SK-N-SH treated with all-trans-retinoic acid at 6 μM for 48 hours (cell line): ENCODE measurements at regions not wholly inside any gene's neighbourhood (a gene's known extent, or its start where the extent isn't known, plus 50 kb on each side); places are given as distances from the start of the nearest gene placed in this dataset.

ENCODE experiments used
- ARNTL ChIP-seq: fragments of 450-650 bp; formaldehyde crosslinking; IDR thresholded peaks from 2 replicates; pipeline ENCODE4 v1.5.0; 2020; ENCODE audit warnings: low read depth, mild to moderate bottlenecking, moderate library complexity, borderline replicate concordance
- BACH2 ChIP-seq: fragments of 250-450 bp; sonication (Bioruptor Pico); IDR thresholded peaks from 2 replicates; pipeline ENCODE4 v1.9.0; 2021; ENCODE audit warnings: mild to moderate bottlenecking, borderline replicate concordance
- CREB5 ChIP-seq: fragments of 250-450 bp; sonication (Bioruptor Pico); IDR thresholded peaks from 2 replicates; pipeline ENCODE4 v1.5.1; 2020; ENCODE audit warnings: low read depth, mild to moderate bottlenecking, moderate library complexity
- ESRRG ChIP-seq: fragments of 250-450 bp; sonication (Bioruptor Pico); IDR thresholded peaks from 2 replicates; pipeline ENCODE4 v1.6.1; 2021; ENCODE audit warnings: mild to moderate bottlenecking
- GLIS3 ChIP-seq: fragments of 250-450 bp; sonication (Bioruptor Pico); IDR thresholded peaks from 2 replicates; pipeline ENCODE4 v1.5.0; 2020; ENCODE audit warnings: mild to moderate bottlenecking, moderate library complexity
- PPARA ChIP-seq: fragments of 250-450 bp; sonication (Bioruptor Pico); IDR thresholded peaks from 2 replicates; pipeline ENCODE4 v1.5.0; 2020; ENCODE audit warnings: mild to moderate bottlenecking, borderline replicate concordance
- TCF4 ChIP-seq: fragments of 250-450 bp; sonication (Bioruptor Pico); IDR thresholded peaks from 2 replicates; pipeline ENCODE4 v1.8.0; 2021; ENCODE audit warnings: mild to moderate bottlenecking, moderate library complexity, borderline replicate concordance
- ZFP3 ChIP-seq: fragments of 250-450 bp; sonication (Bioruptor Pico); IDR thresholded peaks from 2 replicates; pipeline ENCODE4 v1.5.0; 2020; ENCODE audit warnings: mild to moderate bottlenecking, moderate library complexity

- TF ChIP-seq BACH2 (CRISPR knock-in tag) = no peak
- no peak for TF ChIP-seq PPARA
- TF ChIP-seq ZFP3 (CRISPR knock-in tag) = no peak
- TF ChIP-seq ARNTL (CRISPR knock-in tag) = no peak
- TF ChIP-seq CREB5 (CRISPR knock-in tag) = no peak
- no peak for TF ChIP-seq TCF4 (CRISPR knock-in tag)
- no peak for TF ChIP-seq ESRRG (CRISPR knock-in tag)
- TF ChIP-seq GLIS3 (CRISPR knock-in tag) = no peak
These were observed 142.7 kb upstream of the SMIM23 start for GRCh38 chr5:171642894-171643293.
